ENCODE measurements at regions not wholly inside any gene's neighbourhood (a gene's known extent, or its start where the extent isn't known, plus 50 kb on each side); places are given as distances from the start of the nearest gene placed in this dataset.

DNA sequence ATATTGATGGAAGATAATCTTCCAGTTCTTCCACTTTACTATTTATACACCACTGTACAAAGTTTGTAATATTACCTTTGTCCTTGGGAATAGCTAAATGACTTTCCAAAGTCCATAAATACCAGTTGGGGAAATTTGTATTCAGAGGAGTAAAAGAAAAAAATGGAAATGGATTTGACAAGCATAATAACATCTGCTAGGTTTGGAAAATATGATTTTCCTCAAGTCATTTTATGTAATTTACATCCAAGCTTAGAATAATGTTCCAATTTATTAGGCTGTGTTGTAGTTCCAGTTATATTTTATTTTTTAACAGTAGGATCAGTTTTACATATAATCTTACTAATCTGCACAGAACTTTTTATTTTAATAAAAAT lies 563.0 kb upstream of the PKDCC start:
- DNase-seq (ENCODE audit: low spot score in 2 of 2) = no peak
- no peak overlapping the region for H3K4me3 ChIP-seq (ENCODE audit: low read depth, poor library complexity, severe bottlenecking)
- intact Hi-C loops (cut with DNase I; ENCODE audit: low total_unique reads) = loop anchor here (5.0 kb wide), 1 partner anchor 63 kb away; no protein-coding TSS in a partner anchor
- TF ChIP-seq POLR2A (IDR thresholded peaks at IDR 0.05) = no peak
- TF ChIP-seq, protein P1, sequence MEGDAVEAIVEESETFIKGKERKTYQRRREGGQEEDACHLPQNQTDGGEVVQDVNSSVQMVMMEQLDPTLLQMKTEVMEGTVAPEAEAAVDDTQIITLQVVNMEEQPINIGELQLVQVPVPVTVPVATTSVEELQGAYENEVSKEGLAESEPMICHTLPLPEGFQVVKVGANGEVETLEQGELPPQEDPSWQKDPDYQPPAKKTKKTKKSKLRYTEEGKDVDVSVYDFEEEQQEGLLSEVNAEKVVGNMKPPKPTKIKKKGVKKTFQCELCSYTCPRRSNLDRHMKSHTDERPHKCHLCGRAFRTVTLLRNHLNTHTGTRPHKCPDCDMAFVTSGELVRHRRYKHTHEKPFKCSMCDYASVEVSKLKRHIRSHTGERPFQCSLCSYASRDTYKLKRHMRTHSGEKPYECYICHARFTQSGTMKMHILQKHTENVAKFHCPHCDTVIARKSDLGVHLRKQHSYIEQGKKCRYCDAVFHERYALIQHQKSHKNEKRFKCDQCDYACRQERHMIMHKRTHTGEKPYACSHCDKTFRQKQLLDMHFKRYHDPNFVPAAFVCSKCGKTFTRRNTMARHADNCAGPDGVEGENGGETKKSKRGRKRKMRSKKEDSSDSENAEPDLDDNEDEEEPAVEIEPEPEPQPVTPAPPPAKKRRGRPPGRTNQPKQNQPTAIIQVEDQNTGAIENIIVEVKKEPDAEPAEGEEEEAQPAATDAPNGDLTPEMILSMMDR (IDR thresholded peaks at IDR 0.05) = no peak

DNA sequence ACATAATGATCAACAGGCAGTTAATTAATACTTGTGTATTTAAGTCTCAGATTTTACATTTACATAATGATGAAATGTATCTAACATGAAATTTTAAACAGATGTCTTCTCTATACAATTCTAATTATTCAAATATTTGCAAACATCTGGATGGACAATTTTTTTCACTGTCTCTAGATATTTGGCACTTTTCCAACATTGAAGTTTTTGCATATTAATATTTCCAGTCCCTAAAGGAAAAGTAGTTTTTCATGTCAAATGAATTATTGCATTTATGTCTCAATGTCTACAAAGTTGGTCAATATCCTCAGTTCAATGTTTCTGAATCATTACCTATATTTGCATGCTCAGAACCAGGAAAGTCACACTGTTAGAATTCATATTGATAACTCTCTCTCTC lies 560.9 kb upstream of the PKDCC start:
- no peak for DNase-seq (ENCODE audit: low spot score in 2 of 2)
- no peak overlapping the region for H3K4me3 ChIP-seq (ENCODE audit: low read depth, poor library complexity, severe bottlenecking)
- intact Hi-C loops (cut with DNase I; ENCODE audit: low total_unique reads) = no loop called here
- TF ChIP-seq, protein P1 (IDR thresholded peaks at IDR 0.05) = no peak
- no peak for TF ChIP-seq POLR2A (IDR thresholded peaks at IDR 0.05)

DNA sequence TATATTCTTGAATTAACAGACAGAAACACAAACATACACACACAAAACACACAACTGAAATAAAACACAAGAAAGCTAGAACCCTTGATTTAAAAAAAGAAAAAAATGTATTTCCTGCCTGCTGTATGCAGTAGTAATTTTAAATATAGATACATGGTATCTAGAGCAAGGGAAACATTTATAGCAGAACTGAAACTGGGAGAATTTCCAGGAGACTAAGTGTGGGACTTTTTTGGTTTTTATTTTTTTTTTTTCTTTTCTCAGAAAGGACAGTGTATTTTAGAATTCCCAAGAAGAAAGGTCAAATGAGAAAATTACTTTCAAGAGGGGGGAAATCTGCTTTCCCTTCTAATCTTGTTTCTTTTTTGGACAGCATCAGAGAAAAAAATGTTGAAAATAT lies 558.9 kb upstream of the PKDCC start:
- no peak for DNase-seq (ENCODE audit: low spot score in 2 of 2)
- TF ChIP-seq, protein P1 (IDR thresholded peaks at IDR 0.05) = no peak
- TF ChIP-seq POLR2A (IDR thresholded peaks at IDR 0.05) = no peak
- H3K4me3 ChIP-seq (ENCODE audit: low read depth, poor library complexity, severe bottlenecking) = no peak overlapping the region
- intact Hi-C loops (cut with DNase I; ENCODE audit: low total_unique reads) = no loop called here

DNA sequence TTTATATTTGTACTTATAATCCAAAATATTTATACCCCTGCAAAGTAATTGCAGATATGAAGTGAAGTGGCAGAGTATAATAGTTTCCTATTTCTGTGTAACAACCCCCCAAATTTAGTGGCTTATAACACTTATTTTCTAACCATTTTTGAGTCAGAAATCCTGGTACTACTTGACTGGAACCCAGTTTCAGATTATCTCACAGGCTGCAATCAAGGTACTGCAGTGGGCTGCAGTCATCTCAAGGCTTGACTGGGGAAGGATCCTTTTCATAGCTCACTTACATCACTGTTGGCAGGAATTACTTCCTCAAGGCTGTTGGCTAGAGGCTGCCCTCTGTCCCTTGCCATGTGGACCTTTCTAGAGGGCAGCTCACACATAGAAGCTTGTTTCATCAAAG lies 558.2 kb upstream of the PKDCC start:
- intact Hi-C loops (cut with DNase I; ENCODE audit: low total_unique reads) = no loop called here
- H3K4me3 ChIP-seq (ENCODE audit: low read depth, poor library complexity, severe bottlenecking) = no peak overlapping the region
- no peak for DNase-seq (ENCODE audit: low spot score in 2 of 2)
- TF ChIP-seq, protein P1 (IDR thresholded peaks at IDR 0.05) = no peak
- no peak for TF ChIP-seq POLR2A (IDR thresholded peaks at IDR 0.05)

DNA sequence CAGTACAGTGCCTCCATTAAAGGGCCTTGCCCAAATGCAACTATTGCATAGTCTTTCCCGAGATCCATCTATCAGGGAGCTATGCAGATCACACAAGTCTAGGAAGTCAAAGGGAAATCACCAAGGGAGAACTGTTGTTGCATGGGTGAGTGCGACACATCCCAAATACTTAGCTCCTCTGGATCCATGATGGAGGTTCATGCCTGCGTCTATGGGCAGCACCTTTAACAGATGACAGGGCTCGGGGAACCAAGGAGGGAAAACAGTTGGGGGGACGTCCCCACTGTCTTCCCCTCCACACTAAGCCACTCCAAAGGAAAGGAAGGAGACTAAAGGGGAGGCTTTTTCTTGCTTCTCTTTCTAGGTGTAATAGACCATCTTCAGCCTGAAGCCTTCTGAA lies 552.8 kb upstream of the PKDCC start:
- WGBS, 2 donors = 76 to 83% methylated on average over 5 of the region's 5 CpGs
- TF ChIP-seq POLR2A (IDR thresholded peaks at IDR 0.05) = no peak
- TF ChIP-seq, protein P1 (IDR thresholded peaks at IDR 0.05) = no peak

DNA sequence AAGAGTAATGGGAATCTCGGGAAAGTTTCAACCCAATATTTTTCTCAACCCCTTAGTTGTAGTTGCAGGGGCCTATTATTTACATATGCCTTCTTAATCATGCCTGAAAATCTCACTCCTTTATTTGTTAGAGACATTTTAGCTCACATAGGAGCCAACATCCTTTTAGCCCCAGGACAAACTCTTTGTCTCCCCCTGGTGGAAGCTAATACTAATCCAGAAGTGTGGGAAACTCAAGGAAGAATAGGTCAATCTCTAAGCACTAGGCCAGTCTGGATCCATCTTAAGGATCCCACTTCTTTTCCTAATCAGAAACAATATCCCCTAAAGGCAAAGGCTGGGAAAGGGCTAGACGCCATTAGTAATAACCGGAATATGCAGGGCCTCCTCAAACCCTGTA lies 550.9 kb upstream of the PKDCC start:
- H3K4me3 ChIP-seq (ENCODE audit: low read depth, poor library complexity, severe bottlenecking) = no peak overlapping the region
- WGBS, 2 donors = 98% methylated on average over 3 of the region's 3 CpGs
- no peak for DNase-seq (ENCODE audit: low spot score in 2 of 2)
- TF ChIP-seq, protein P1 (IDR thresholded peaks at IDR 0.05) = no peak
- no peak for TF ChIP-seq POLR2A (IDR thresholded peaks at IDR 0.05)
- intact Hi-C loops (cut with DNase I; ENCODE audit: low total_unique reads) = no loop called here

More for the DNA sequence above, 552.8 kb upstream of the PKDCC start:
- DNase-seq (ENCODE audit: low spot score in 2 of 2) = no peak
- intact Hi-C loops (cut with DNase I; ENCODE audit: low total_unique reads) = no loop called here
- no peak overlapping the region for H3K4me3 ChIP-seq (ENCODE audit: low read depth, poor library complexity, severe bottlenecking)
